Nephron (organoid): ENCODE measurements at regions not wholly inside any gene's neighbourhood (a gene's known extent, or its start where the extent isn't known, plus 50 kb on each side); places are given as distances from the start of the nearest gene placed in this dataset.

Experiments
- H3K27ac Mint-ChIP-seq, 3 experiments: 2 replicates each; pipeline ENCODE4 v1.8.0; 2020; ENCODE audit warnings: mixed read lengths in 3 of 3, mild to moderate bottlenecking in 2 of 3, moderate library complexity in 1 of 3
- H3K27me3 Mint-ChIP-seq: 2 replicates; pipeline ENCODE4 v1.8.0; 2021; ENCODE audit warnings: low read depth, mild to moderate bottlenecking, moderate library complexity, mixed read lengths
- H3K36me3 Mint-ChIP-seq: 2 replicates; pipeline ENCODE4 v1.8.0; 2020; ENCODE audit warnings: low read depth, mixed read lengths
- H3K4me1 Mint-ChIP-seq: 2 replicates; pipeline ENCODE4 v1.8.0; 2020; ENCODE audit warnings: mixed read lengths
- H3K4me3 Mint-ChIP-seq, 3 experiments: 2 replicates each; pipeline ENCODE4 v1.8.0; 2020; ENCODE audit warnings: mild to moderate bottlenecking in 3 of 3, mixed read lengths in 3 of 3, moderate library complexity in 2 of 3
- H3K9me3 Mint-ChIP-seq: 2 replicates; pipeline ENCODE4 v1.8.0; 2020; ENCODE audit warnings: mixed read lengths
- CTCF ChIP-seq, 3 experiments: fragments of 200-600 bp; sonication (generic); IDR thresholded peaks; one replicate each; pipeline ENCODE4 v1.5.0; 2021; ENCODE audit warnings: antibody characterized with exemption in 3 of 3; ENCODE audit not compliant: unreplicated experiment in 3 of 3

- H3K4me1 Mint-ChIP-seq = no peaks in the 10 kb centered on the region
- TF ChIP-seq CTCF (IDR thresholded peaks at IDR 0.05; ENCODE audit: unreplicated experiment in 3 of 3) = no peak
- H3K36me3 Mint-ChIP-seq = no peaks in the 10 kb centered on the region
- H3K27me3 Mint-ChIP-seq = no peaks in the 10 kb centered on the region
- H3K27ac Mint-ChIP-seq = no peak overlapping the region
- no peak overlapping the region for H3K4me3 Mint-ChIP-seq
- no peaks in the 10 kb centered on the region for H3K9me3 Mint-ChIP-seq
Measured at GRCh38 chr13:54879036-54879435, 1850.4 kb downstream of the OLFM4 start.

GRCh38 chr13:54884682-54885081, 1856.1 kb downstream of the OLFM4 start:
- Mint-ChIP-seq H3K9me3 (no peaks in the 10 kb centered on the region), H3K4me3 (no peak overlapping the region), H3K4me1 (no peaks in the 10 kb centered on the region), H3K36me3 (no peaks in the 10 kb centered on the region), H3K27ac (no peak overlapping the region), H3K27me3 (no peaks in the 10 kb centered on the region)
- TF ChIP-seq CTCF (IDR thresholded peaks at IDR 0.05; ENCODE audit: unreplicated experiment in 3 of 3) = no peak

GRCh38 chr13:54890976-54891375, 1862.4 kb downstream of the OLFM4 start:
- H3K4me3 Mint-ChIP-seq = no peak overlapping the region
- H3K4me1 Mint-ChIP-seq = no peaks in the 10 kb centered on the region
- H3K27me3 Mint-ChIP-seq = no peaks in the 10 kb centered on the region
- TF ChIP-seq CTCF (IDR thresholded peaks at IDR 0.05; ENCODE audit: unreplicated experiment in 3 of 3) = no peak
- no peaks in the 10 kb centered on the region for H3K36me3 Mint-ChIP-seq
- H3K27ac Mint-ChIP-seq = no peak overlapping the region
- H3K9me3 Mint-ChIP-seq = no peaks in the 10 kb centered on the region

GRCh38 chr13:54901316-54901715, 1872.7 kb downstream of the OLFM4 start:
- Mint-ChIP-seq H3K36me3 (no peaks in the 10 kb centered on the region), H3K4me3 (no peak overlapping the region), H3K9me3 (no peaks in the 10 kb centered on the region), H3K4me1 (no peaks in the 10 kb centered on the region), H3K27me3 (no peaks in the 10 kb centered on the region), H3K27ac (no peak overlapping the region)
- TF ChIP-seq CTCF (IDR thresholded peaks at IDR 0.05; ENCODE audit: unreplicated experiment in 3 of 3) = no peak

GRCh38 chr13:54912367-54912766, 1883.8 kb downstream of the OLFM4 start:
- no peak for TF ChIP-seq CTCF (IDR thresholded peaks at IDR 0.05; ENCODE audit: unreplicated experiment in 3 of 3)
- no peaks in the 10 kb centered on the region for H3K4me1 Mint-ChIP-seq
- H3K36me3 Mint-ChIP-seq = no peaks in the 10 kb centered on the region
- peaks cover 5% of the 10 kb centered on the region for H3K9me3 Mint-ChIP-seq
- H3K4me3 Mint-ChIP-seq = no peak overlapping the region
- no peak overlapping the region for H3K27ac Mint-ChIP-seq
- no peaks in the 10 kb centered on the region for H3K27me3 Mint-ChIP-seq

GRCh38 chr13:54913668-54914067, 1885.1 kb downstream of the OLFM4 start:
- Mint-ChIP-seq H3K36me3 (no peaks in the 10 kb centered on the region), H3K27me3 (no peaks in the 10 kb centered on the region), H3K27ac (no peak overlapping the region), H3K4me1 (no peaks in the 10 kb centered on the region), H3K4me3 (no peak overlapping the region), H3K9me3 (peaks cover 5% of the 10 kb centered on the region)
- no peak for TF ChIP-seq CTCF (IDR thresholded peaks at IDR 0.05; ENCODE audit: unreplicated experiment in 3 of 3)
